A549 (cell line): ENCODE measurements at regions not wholly inside any gene's neighbourhood (a gene's known extent, or its start where the extent isn't known, plus 50 kb on each side); places are given as distances from the start of the nearest gene placed in this dataset.

Experiments used
- CBX2 ChIP-seq: fragments of 200-600 bp; sonication (generic); IDR thresholded peaks from 2 replicates; pipeline ENCODE4 v1.6.1; 2016; ENCODE audit warnings: low read depth, mild to moderate bottlenecking, borderline replicate concordance
- NPAS2 ChIP-seq: fragments of 250-450 bp; sonication (Bioruptor Pico); IDR thresholded peaks from 2 replicates; pipeline ENCODE4 v1.8.0; 2022; ENCODE audit warnings: mild to moderate bottlenecking, moderate library complexity, borderline replicate concordance
- NR3C1 ChIP-seq: fragments of >200 bp; sonication (Bioruptor Twin); formaldehyde crosslinking; IDR thresholded peaks from 3 replicates; pipeline ENCODE4 v1.6.1; 2017
- POLR2A ChIP-seq: IDR thresholded peaks from 2 replicates; pipeline ENCODE4 v1.6.1; 2012; ENCODE audit warnings: mild to moderate bottlenecking, low read length
- ZNF302 ChIP-seq: fragments of 250-450 bp; sonication (Bioruptor Pico); IDR thresholded peaks from 2 replicates; pipeline ENCODE4 v1.9.0; 2021; ENCODE audit warnings: inconsistent platforms, mild to moderate bottlenecking, moderate library complexity
- ZSCAN20 ChIP-seq: fragments of 250-450 bp; sonication (Bioruptor Pico); IDR thresholded peaks from 2 replicates; pipeline ENCODE4 v1.8.0; 2022; ENCODE audit warnings: mild to moderate bottlenecking, moderate library complexity
- TF ChIP-seq, protein P1 (sequence below): fragments of >200 bp; sonication (Bioruptor Twin); formaldehyde crosslinking; IDR thresholded peaks from 3 replicates; pipeline ENCODE4 v1.5.1; 2016

DNA sequence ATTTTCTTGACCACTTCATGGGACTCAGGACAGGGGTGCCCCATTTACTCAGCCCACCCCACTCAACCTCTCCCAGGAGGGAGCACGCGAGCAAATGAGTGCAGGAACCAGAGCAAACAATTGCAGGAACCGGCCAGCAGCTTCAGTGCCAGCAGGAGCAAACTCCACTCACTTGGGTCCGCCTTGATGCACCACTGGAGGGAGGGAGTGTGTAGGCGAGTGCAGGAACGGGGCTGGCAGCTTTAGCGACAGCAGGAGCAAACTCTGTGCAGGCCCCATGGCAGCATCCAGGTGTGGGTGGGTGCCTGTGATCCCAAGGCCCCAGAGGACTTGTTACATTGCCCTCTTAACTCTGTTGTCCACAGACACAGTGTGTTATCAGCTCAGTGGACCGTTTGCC, 1667.3 kb upstream of the CELF4 start:
- TF ChIP-seq, protein P1, sequence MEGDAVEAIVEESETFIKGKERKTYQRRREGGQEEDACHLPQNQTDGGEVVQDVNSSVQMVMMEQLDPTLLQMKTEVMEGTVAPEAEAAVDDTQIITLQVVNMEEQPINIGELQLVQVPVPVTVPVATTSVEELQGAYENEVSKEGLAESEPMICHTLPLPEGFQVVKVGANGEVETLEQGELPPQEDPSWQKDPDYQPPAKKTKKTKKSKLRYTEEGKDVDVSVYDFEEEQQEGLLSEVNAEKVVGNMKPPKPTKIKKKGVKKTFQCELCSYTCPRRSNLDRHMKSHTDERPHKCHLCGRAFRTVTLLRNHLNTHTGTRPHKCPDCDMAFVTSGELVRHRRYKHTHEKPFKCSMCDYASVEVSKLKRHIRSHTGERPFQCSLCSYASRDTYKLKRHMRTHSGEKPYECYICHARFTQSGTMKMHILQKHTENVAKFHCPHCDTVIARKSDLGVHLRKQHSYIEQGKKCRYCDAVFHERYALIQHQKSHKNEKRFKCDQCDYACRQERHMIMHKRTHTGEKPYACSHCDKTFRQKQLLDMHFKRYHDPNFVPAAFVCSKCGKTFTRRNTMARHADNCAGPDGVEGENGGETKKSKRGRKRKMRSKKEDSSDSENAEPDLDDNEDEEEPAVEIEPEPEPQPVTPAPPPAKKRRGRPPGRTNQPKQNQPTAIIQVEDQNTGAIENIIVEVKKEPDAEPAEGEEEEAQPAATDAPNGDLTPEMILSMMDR, result no peak
- TF ChIP-seq NPAS2 (CRISPR knock-in tag), result no peak
- TF ChIP-seq ZNF302 (CRISPR knock-in tag), result no peak
- TF ChIP-seq ZSCAN20, result no peak
- no peak for TF ChIP-seq POLR2A
- no peak for TF ChIP-seq CBX2
- TF ChIP-seq NR3C1, result no peak
